NCI-H2081 (cell line): ENCODE measurements at regions not wholly inside any gene's neighbourhood (a gene's known extent, or its start where the extent isn't known, plus 50 kb on each side); places are given as distances from the start of the nearest gene placed in this dataset.
A peak's percentile ranks its signal among the peaks of the same experiment; 100 is the strongest.
"Not testable (repeated sequence)": the region's sequence is repeated elsewhere in the genome, so short reads cannot be mapped to it uniquely, and the experiment has no call there.

Experiments
- DNase-seq, 2 experiments: peaks; one replicate each; lab custom pipeline; 2025; lab: John Stamatoyannopoulos, UW

DNA sequence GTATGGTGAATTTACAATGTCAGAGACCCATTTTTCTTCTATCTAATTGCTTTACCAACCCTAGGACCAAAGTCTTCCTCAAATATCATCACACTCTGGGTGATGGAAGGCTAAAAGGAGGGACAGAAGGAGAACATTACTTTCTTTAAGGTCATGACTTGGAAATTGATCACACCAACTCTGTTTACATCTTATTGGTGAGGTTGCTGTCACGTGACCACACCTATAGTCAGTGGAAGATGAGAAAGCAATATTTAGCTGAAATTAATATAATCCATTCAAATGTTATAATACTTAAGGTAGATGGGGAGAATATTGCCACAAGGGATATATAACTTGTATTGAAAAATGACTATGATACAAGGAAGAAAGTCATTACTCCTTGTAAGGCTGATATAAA lies 183.6 kb upstream of the SMIM30 start:
- no peak for DNase-seq

DNA sequence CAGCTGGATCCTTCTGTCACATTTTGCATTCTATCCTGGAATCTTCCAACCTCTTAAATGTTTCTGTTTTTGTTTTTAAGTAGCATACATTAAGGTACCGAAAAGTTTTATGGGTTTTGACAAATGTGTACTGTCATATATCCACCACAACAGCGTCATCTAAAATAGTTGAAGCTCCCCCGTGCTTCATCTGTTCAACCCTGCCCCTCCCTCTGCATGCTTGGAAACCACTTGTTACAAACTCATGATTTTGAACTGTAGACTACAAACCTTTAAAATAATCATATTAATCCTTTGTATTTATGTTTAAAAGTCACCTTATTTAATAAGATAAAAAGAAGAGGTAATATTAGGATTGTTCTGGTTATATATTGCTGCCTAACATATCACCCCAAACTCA lies 182.8 kb upstream of the SMIM30 start:
- no peak for DNase-seq

DNA sequence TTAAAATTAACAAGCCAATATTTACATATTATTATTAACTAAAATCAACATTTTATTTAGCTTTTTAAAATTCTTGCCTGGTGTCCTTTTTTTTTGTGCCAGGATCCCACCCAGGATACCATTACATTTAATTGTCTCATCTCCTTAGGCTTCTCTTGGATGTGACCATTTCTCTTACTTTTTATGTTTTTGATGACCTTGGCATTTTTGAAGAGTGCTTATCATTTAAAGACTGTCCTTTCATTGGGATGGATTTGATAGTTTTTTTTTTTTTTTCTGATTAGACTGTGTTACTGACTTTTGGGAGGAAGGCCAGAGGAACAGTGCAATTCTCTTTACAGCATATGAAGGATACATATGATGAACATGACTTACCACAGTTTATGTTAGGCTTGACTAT lies 181.4 kb upstream of the SMIM30 start:
- DNase-seq, result no peak

DNA sequence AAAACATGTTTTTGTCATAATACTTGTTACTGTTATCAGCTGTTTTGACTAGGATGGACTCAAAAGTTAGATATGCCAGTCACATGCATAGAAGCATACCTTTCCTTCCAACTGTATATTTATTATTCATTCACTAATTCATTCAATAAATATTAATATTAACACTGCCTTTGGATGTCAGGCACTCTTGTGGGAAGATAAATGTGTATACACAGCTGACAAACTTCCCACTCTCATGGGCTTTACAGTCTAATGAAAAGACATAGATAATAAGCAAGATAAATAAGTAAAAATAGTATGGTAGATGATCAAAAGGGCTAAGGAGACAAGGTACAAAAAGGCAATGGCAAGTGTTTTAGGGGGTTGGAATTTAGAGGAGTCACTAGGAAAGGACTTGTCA lies 180.1 kb upstream of the SMIM30 start:
- no peak for DNase-seq

DNA sequence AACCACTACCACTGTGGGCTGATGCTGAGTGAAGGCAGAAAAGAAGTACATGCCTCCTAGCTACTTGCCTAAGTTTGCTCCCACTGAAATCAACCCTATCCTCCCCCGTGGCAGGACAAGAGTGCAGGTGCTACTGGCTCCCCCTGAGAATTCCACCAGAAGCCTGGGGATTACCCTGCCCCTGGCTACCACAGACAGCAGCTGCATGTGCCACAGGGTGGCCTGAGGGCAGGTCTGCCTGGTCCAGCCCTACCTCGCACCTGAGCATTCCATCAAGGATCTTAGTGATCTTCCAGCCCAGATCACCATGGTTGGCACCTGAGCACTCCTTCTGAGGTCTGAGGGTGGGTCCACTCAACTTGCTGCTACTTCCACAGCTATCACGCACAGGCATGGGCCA lies 176.4 kb upstream of the SMIM30 start:
- DNase-seq, result no peak

DNA sequence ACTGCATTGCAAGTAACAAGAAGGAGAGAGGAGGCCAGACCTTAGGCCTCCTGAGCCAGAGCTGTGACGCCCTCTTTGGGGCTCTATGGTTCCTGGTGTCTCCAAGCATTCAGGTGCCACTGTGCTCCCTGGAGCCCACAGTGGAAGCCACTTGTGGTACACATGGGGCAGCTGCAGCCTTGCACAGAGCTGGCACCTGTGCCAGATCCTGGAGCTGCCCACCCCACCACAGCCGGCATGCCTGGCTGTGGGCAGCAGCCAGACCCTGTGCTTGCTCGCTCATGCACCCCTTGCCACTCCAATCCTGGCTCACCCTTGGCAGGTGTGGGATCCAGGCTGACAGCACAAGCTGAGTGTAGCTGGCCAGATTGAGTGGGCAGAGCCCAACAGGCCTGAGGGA lies 173.8 kb upstream of the SMIM30 start:
- DNase-seq, result no peak

DNA sequence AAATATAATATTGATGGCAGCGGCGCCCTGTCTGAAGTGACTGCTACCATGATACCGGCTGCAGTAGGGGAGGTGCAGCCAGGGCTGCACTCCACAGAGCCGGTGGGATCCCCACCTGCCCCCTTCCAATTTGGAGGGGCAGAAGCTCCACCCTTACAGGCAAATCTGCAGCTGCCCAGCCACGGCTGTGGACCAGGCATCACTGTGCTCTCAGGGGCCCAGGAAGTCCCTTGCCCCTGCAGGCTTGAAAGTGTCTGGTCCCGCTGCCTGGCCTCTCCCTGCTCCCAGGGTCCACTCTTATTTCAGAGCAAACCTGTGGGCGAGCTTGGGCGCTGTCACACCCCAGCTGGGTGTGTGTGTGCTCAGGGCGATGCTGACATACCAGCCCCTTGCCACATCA lies 172.7 kb upstream of the SMIM30 start:
- no peak for DNase-seq

DNA sequence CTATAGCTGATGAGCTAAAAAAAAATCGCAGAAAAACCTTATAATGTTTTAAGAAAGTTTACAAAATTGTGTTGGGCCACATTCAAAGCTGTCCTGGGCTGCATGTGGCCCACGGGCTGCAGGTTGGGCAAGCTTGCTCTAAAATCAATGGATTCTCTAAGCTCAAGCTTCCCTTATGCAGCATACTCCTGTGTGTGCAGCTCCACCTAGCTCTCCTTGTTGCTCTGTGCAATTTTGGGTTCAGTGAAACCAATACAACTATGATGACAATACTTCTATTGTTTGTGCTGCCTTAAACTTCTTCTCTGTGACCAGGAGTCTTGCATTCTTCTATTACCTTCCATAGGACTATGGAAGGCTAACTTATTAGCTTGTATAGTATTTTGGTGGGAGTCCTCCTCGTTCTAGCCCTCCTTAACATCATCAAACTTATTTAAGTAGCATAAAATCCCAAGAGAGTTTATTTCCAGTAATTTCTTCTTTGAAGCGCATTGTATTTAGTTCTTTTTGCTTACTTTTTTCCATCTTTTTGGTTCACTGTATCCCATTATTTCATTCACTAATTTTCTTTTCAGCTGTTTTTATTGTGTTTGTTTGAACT lies 170.9 kb upstream of the SMIM30 start:
- peak; percentile 8 to 57 for DNase-seq

DNA sequence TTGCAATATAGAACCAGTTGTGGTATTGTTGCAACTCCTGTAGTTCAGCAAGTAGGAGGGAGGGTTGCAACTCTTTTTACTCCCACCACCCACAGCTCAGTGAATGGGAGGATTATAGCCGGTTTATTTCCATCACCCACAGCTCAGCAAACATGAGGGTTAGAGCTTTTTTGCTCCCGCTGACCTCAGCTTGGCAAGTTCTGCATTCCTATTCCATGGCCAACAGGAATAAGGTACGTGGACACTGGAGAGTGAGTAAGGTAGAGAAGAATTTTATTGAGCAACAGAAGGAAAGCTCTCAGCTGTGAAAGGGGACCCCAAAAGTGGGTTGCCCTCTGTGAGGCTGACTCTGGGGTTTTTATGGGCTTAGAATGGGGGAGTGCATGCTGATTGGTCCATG lies 167.1 kb upstream of the SMIM30 start:
- DNase-seq, result no peak

DNA sequence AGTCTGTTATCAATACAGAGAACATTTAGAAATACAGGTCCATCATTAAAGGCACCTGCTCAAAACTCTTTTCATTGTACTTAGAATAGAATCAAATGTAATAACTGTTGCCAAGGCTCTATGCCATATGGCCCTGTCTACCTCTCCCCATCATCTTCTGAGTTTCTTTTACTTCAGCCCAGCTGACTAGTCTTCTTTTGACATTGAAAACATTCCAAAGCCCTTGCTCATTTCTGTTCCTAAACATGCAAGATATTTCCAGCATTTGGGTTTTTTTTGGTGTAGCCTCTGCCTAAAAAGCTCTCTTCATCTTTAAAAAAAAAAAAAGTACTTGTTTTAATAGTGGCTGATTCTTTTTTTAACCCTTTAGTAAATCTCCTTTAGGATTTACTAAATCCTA lies 165.5 kb upstream of the SMIM30 start:
- DNase-seq, result no peak

DNA sequence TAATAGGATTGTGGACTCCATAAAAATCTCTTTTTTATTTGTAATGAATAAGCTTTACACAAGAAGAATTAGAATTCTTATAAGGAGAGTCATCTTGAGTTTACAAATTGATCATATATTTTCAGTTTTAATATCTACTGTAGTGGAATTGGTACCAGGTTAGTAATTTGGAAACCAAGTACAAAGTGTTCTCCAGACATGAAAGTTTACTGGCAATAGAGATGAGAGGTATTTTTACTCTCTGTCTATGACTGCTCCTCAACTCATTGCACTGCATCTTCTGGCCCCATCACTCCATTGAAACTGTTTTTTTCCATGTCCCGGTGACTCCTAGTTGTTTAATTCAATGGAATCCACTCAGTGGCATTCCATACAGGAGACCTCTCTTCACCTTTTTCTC lies 164.5 kb upstream of the SMIM30 start:
- DNase-seq, result no peak

DNA sequence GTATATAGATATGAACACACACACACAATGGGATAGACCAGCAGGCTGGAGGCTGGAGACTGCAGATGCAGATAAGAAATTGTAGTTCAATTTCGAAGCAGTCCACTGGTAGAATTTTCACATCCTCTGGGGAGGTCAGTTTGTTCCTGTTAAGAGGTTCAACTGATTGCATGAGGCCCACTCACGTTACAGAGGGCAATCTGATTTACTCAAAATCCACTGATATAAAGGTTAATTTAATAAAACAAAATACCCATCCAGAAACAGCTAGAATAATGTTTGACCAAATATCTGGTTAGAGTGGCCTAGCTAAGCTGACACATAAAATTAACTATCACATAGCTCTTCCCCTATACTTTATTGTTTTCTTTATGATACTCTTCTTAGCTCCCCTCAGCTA lies 162.9 kb upstream of the SMIM30 start:
- no peak for DNase-seq

DNA sequence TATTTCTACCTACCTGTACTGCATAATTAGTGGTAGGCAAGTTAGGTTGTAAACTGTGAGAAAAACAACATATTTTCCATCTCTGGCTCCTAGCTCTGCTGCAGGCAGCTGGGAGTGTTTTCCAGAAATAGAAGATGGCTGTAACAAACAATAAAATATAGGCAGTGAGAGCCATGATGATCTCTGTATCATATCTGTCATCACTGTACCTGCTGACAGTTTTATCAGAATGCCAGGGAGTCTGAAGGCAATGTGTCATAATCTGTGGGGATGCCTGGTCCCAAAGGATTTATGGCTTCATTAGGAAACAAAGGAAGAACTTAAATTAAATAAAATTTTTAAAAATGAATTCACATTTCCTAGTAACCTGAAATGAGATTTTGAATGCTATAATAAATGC lies 160.9 kb upstream of the SMIM30 start:
- no peak for DNase-seq

DNA sequence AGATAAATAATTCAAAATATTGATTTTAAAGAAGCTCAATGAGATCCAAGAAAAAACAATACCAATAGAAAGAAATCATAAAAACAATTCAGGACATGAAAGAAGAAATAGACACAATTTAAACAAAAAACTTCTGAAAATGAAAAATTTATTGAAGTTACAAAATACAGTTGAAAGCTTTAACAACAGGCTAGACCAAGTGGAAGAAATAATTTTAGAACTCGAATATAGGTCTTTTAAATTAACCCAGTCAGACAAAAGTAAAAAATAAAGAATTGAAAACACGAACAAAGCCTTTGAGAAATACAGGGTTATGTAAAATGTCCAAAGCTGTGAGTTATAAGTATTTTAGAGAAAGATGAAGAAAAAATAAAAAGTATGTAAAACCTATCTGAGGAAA lies 152.4 kb upstream of the SMIM30 start:
- DNase-seq, result no peak

DNA sequence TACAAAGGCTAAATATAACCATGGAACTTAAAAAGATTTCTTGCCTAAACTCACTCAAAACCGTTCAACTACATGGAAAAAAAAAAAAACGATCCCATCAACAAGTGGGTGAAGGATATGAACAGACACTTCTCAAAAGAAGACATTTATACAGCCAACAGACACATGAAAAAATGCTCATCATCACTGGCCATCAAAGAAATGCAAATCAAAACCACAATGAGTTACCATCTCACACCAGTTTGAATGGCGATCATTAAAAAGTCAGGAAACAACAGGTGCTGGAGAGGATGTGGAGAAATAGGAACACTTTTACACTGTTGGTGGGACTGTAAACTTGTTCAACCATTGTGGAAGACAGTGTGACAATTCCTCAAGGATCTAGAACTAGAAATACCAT lies 151.2 kb upstream of the SMIM30 start:
- DNase-seq, result not testable (repeated sequence)

DNA sequence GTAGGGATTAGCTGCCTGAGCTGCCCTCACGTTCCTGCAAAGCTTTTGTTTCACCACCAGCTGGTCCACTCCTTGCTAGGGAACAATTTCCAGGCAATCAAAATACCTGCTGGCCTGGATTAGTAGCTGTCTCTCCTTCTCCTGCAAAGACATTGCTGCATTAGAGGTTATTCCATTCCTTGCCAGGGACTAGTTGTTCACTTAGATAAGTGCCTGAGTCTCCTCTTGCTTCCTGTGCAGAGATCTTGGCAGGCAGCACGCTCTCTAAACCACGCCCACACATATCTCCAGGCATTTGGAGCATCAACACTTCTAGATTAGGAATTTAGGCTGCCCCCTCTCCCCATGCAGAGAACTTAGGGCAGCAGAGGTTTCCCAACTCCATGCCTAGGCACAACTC lies 150.4 kb upstream of the SMIM30 start:
- no peak for DNase-seq

DNA sequence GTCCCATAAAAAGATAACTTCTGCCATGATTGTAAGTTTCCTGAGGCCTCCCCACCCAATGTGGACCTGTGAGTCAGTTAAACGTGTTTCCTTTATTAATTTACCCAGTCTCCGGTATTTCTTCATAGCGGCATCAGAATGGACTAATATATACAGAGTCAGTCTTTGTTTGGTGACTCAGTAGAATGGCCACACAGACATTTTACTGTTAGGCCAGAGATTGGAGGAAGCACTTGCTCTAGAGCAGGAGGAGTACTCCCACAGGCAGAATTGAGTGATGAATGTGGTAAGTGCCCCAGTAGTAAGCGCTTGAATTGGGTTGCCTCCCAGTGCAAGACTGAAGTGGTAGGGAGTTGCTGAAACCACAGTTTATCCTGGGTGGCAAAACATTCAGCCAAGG lies 149.5 kb upstream of the SMIM30 start:
- no peak for DNase-seq

DNA sequence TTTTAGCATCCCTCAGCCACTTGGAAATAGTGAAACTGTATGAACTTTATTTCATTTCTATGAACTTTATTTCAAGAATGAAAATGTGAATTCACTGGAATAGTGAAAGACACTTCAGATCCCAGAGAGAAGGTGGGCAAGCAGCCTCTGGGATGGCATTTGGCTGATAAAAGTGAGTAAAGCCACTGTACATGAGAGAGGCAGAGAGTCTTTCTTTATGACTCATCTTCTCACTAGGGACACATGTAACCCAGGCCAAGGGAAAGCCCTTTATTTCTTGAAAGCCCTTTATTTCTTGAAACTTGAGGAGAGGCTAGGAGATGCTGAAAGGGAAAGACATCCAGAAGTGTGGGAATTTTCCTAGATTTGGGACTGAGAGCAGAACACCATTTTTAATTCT lies 148.9 kb upstream of the SMIM30 start:
- DNase-seq, result no peak

DNA sequence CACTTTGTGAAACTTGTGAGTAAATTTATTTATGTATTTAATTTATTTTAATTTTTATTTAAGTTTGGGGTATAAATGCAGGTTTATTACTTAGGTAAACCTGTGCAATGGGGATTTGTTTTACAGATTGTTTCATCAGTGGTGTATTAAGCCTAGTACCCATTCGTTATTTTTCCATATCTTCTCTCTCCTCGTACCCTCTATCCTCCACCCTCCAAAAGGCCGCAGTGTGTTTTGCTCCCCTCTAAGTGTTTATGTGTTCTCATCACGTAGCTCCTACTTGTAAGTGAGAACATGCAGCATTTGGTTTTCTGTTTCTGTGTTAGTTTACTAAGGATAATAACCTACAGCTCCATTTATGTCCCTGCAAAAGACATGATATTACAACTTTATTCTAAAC lies 145.4 kb upstream of the SMIM30 start:
- DNase-seq, result no peak

DNA sequence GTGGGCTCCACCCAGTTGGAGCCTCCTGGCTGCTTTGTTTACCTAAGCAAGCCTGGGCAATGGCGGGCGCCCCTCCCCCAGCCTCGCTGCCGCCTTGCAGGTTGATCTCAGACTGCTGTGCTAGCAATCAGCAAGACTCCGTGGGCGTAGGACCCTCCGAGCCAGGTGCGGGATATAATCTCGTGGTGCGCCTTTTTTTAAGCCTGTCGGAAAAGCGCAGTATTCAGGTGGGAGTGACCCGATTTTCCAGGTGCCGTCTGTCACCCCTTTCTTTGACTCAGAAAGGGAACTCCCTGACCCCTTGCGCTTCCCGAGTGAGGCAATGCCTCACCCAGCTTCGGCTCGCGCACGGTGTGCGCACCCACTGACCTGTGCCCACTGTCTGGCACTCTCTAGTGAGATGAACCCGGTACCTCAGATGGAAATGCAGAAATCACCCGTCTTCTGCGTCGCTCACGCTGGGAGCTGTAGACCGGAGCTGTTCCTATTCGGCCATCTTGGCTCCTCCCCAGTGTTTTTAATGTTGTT lies 144.9 kb upstream of the SMIM30 start:
- not testable (repeated sequence) for DNase-seq

DNA sequence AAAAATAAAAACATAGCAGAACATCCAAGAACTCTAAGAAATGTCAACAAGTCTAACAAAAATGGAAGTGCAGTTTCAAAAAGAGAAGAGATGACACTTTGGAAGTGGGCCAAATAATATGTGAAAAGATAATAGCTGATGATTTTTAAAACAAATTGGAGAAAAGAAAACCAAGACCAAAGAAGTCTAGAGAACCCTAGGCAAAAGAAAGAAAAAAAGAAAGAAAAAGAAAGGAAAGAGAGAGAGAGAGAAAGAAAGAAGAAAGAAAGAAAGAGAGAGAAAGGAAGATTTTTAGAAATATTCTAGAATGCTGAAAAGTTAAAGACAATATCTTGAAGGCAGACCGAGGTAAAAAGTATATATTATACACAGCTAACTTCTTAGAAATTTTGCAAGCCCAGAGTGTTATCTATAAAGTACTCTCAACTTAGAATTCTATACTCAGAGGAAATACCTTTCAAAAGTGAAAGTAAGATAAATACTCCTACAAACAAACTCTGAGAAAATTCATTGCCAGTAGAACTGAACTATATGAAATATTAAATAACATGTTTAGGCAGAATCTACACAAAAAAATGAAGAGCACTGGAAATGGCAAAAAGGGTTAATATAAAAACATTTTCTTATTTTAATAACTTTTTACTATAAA lies 138.7 kb upstream of the SMIM30 start:
- no peak for DNase-seq

DNA sequence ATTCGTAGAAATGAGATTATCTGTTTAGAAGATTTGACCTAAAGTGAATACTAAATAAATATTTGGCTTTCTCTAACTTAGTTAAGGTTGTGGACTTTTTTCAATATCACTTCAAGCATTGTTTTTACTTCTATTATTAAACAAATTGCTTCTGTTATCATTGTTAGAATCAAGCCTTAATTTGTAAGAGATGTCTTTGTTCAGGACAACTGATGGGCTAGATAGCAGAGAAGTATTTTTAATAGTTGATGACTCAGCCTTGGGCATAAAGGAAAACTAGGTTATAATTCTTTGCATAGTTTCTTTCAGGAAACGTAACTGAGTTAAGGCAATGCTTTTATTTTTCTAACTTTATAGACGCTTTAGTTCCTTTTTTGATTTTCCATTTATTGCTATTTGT lies 128.8 kb upstream of the SMIM30 start:
- DNase-seq, result no peak

DNA sequence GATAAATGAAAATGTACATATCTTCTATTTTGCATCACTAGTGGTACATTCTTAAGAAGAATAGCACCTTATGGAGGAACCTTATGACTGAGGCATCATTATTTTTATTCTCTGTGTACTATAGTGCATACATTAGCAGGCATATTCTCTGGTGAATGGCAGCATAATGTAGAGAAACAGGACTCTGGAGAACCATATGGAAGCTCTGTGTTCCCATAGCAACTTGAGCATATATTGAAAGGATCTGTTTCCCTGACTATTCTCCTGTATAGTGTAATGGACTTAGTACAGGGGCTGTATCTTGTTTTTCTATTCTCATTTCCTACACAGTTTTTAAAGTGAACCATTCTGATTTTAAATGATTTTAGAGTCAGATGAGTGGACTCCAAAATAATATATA lies 128.4 kb upstream of the SMIM30 start:
- no peak for DNase-seq

DNA sequence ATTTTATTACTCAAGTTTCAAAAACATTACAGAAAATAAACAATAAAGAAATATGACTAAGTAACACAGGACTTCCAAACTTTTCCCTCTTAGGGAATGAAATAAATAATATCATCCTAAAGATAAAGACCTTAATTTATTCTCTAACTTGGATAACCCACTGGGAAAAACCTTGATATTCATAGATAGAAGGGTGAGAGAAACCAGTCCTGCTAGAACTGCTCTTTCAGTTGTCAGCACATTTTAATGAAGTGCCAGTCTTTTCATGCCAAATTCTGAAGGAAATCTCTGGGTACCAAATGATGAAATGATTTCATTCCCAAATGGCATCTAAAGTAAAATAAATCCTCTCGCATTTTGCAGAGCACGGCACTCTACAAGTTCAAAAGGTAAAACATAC lies 114.5 kb upstream of the SMIM30 start:
- DNase-seq, result no peak
